Immature natural killer cell (primary cell): ENCODE measurements at regions not wholly inside any gene's neighbourhood (a gene's known extent, or its start where the extent isn't known, plus 50 kb on each side); places are given as distances from the start of the nearest gene placed in this dataset.
"Not testable (repeated sequence)": the region's sequence is repeated elsewhere in the genome, so short reads cannot be mapped to it uniquely, and the experiment has no call there.

ENCODE experiments used
- DNase-seq, 3 donors: peaks; one replicate each; pipeline ENCODE4 v3.0.0; 2022; ENCODE audit warnings: mixed read lengths in 1 of 3
- H3K27ac Mint-ChIP-seq, 6 donors: one replicate each; pipeline ENCODE4 v1.8.0; 2020; ENCODE audit warnings: mixed read lengths in 6 of 6, mild to moderate bottlenecking in 5 of 6, inconsistent platforms in 4 of 6, moderate library complexity in 3 of 6
- H3K27me3 Mint-ChIP-seq, 3 donors: one replicate each; pipeline ENCODE4 v1.8.0; 2020 to 2021; ENCODE audit warnings: low read depth in 3 of 3, mild to moderate bottlenecking in 3 of 3, mixed read lengths in 3 of 3, moderate library complexity in 3 of 3, inconsistent platforms in 1 of 3
- H3K36me3 Mint-ChIP-seq, 3 donors: one replicate each; pipeline ENCODE4 v1.8.0; 2020; ENCODE audit warnings: mixed read lengths in 3 of 3, inconsistent platforms in 2 of 3, mild to moderate bottlenecking in 2 of 3
- H3K4me1 Mint-ChIP-seq, 2 donors: one replicate each; pipeline ENCODE4 v1.8.0; 2020; ENCODE audit warnings: inconsistent platforms in 2 of 2, mild to moderate bottlenecking in 2 of 2, mixed read lengths in 2 of 2, moderate library complexity in 1 of 2
- H3K4me3 Mint-ChIP-seq, 5 donors: one replicate each; pipeline ENCODE4 v1.8.0; 2020; ENCODE audit warnings: mild to moderate bottlenecking in 5 of 5, mixed read lengths in 5 of 5, inconsistent platforms in 3 of 5, moderate library complexity in 3 of 5
- H3K9me3 Mint-ChIP-seq, 6 donors: one replicate each; pipeline ENCODE4 v1.8.0; 2020; ENCODE audit warnings: mild to moderate bottlenecking in 6 of 6, mixed read lengths in 6 of 6, inconsistent platforms in 4 of 6, moderate library complexity in 3 of 6

DNA sequence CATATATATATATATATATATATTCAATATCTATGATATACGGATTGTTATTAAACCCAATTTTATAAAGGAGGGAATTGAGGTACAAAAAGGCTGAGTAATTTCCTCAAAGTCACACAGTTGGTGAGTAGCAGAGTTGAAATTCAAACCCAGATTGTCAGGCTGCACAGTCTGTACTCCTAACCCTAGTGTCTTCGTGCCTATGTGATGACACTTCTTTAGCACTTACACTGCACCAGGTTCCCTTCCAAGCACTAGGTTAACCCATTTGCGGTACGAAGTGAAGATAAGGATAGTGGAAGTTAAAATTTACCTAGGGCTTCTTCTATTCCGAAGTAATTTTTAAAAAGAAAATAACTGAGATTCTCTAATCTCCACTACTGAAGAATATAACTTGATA lies 125.1 kb upstream of the TSPAN8 start:
- no peak overlapping the region for H3K4me3 Mint-ChIP-seq
- no peaks in the 10 kb centered on the region for H3K27me3 Mint-ChIP-seq
- no peak for DNase-seq
- peaks cover 0 to 15% (median 5%) of the 10 kb centered on the region in 6 donors for H3K9me3 Mint-ChIP-seq
- no peaks in the 10 kb centered on the region for H3K4me1 Mint-ChIP-seq
- H3K27ac Mint-ChIP-seq, result no peak overlapping the region
- no peaks in the 10 kb centered on the region for H3K36me3 Mint-ChIP-seq

GRCh38 chr12:71282020-71282419 lies 124.2 kb upstream of the TSPAN8 start:
- no peaks in the 10 kb centered on the region for H3K27me3 Mint-ChIP-seq
- no peak for DNase-seq

DNA sequence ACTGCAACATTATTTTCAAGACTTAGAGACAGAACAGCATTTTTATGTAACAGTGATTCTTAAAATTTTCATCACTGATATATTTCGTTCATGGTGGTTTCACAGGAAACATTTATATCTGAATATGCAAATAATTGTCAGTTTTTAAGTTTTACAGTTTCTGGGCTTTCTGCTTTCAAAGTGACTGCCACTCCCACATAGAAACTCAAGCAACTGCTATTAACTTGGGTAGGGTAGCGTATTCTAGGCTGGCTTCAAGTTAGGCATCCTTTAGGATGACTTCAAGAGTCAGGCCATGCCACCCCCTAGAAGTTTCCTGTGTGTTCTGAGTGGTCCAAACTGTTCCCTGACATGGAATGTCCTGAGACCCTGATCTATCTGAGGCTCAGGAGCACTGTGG lies 123.6 kb upstream of the TSPAN8 start:
- H3K9me3 Mint-ChIP-seq, result peaks cover 0 to 15% (median 2%) of the 10 kb centered on the region in 6 donors
- no peak overlapping the region for H3K4me3 Mint-ChIP-seq
- no peaks in the 10 kb centered on the region for H3K36me3 Mint-ChIP-seq
- DNase-seq, result no peak
- no peaks in the 10 kb centered on the region for H3K4me1 Mint-ChIP-seq
- no peak overlapping the region for H3K27ac Mint-ChIP-seq
- no peaks in the 10 kb centered on the region for H3K27me3 Mint-ChIP-seq

More at GRCh38 chr12:71282020-71282419, 124.2 kb upstream of the TSPAN8 start:
- Mint-ChIP-seq H3K4me1 (no peaks in the 10 kb centered on the region), H3K27ac (no peak overlapping the region), H3K9me3 (peaks cover 0 to 15% (median 2%) of the 10 kb centered on the region in 6 donors), H3K36me3 (no peaks in the 10 kb centered on the region), H3K4me3 (no peak overlapping the region)

- Mint-ChIP-seq H3K4me1 (no peaks in the 10 kb centered on the region), H3K36me3 (no peaks in the 10 kb centered on the region), H3K9me3 (peaks cover 0 to 6% (median 3%) of the 10 kb centered on the region in 6 donors), H3K27me3 (peaks cover 0 to 3% (median 0%) of the 10 kb centered on the region in 3 donors), H3K27ac (no peak overlapping the region), H3K4me3 (no peak overlapping the region)
- no peak for DNase-seq
Observed at GRCh38 chr12:71277866-71278265, 120.1 kb upstream of the TSPAN8 start.

- no peak for DNase-seq
- no peak overlapping the region for H3K4me3 Mint-ChIP-seq
- no peak overlapping the region for H3K27ac Mint-ChIP-seq
- no peaks in the 10 kb centered on the region for H3K4me1 Mint-ChIP-seq
- peaks cover 0 to 7% (median 4%) of the 10 kb centered on the region in 6 donors for H3K9me3 Mint-ChIP-seq
- peaks cover 0 to 3% (median 0%) of the 10 kb centered on the region in 3 donors for H3K27me3 Mint-ChIP-seq
- no peaks in the 10 kb centered on the region for H3K36me3 Mint-ChIP-seq
Observed at GRCh38 chr12:71276541-71276940, 118.7 kb upstream of the TSPAN8 start.

DNA sequence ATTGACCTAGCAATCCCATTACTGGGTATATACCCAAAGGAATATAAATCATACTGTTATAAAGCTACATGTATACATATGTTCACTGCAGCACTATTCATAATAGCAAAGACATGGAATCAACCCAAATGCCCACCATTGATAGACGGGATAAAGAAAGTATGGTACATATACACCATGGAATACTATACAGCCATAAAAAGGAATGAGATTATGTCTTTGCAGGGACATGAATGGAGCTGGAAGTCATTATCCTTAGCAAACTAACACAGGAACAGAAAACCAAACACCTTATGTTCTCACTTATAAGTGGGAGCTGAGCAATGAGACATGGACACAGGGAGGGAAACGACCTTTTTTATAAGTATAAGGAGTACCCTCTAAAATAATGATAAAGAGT lies 113.0 kb upstream of the TSPAN8 start:
- H3K4me1 Mint-ChIP-seq, H3K36me3 Mint-ChIP-seq, H3K27me3 Mint-ChIP-seq, H3K27ac Mint-ChIP-seq, H3K4me3 Mint-ChIP-seq, DNase-seq: not testable (repeated sequence)
- peaks cover 0 to 13% (median 3%) of the 10 kb centered on the region in 6 donors for H3K9me3 Mint-ChIP-seq

DNA sequence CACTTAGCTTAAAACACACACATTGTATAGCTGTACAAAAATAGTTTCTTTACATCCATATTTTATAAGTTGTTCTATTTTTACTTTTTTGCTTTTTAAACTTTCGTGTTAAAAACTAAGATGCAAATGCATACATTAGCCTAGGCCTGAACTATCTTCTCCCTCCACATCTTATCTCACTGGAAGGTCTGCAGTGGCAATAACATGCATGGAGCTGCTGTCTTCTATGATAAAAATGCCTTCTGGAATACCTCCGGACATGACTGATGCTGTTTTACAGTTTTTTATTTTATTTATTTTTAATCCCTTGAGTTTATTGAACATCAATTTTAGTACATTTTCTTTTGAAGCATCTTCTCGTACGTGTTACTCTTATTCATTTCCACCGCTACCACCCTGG lies 112.3 kb upstream of the TSPAN8 start:
- Mint-ChIP-seq H3K27ac (no peak overlapping the region), H3K9me3 (peaks cover 0 to 13% (median 3%) of the 10 kb centered on the region in 6 donors), H3K4me3 (no peak overlapping the region), H3K36me3 (no peaks in the 10 kb centered on the region), H3K27me3 (peaks cover 0 to 3% (median 0%) of the 10 kb centered on the region in 3 donors), H3K4me1 (no peaks in the 10 kb centered on the region)
- no peak for DNase-seq

DNA sequence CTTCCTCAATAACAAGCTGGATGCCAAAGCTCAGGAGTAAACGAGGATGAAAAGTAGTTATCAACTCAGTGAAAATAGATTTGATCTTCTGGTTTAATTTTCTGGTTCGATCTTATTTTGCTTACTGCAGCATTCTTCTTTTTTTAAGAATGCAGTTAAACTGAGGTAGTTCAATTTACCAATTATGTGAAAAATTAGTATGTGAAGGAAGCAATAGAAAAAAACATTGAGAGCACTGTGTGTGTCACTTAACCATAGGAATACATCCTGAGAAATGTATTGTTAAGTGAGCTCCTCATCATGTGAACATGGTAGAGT lies 111.4 kb upstream of the TSPAN8 start:
- peaks cover 0 to 3% (median 0%) of the 10 kb centered on the region in 3 donors for H3K27me3 Mint-ChIP-seq
- H3K4me3 Mint-ChIP-seq, result no peak overlapping the region
- no peaks in the 10 kb centered on the region for H3K36me3 Mint-ChIP-seq
- H3K9me3 Mint-ChIP-seq, result peaks cover 0 to 13% (median 3%) of the 10 kb centered on the region in 6 donors
- no peak overlapping the region for H3K27ac Mint-ChIP-seq
- no peaks in the 10 kb centered on the region for H3K4me1 Mint-ChIP-seq
- no peak for DNase-seq

DNA sequence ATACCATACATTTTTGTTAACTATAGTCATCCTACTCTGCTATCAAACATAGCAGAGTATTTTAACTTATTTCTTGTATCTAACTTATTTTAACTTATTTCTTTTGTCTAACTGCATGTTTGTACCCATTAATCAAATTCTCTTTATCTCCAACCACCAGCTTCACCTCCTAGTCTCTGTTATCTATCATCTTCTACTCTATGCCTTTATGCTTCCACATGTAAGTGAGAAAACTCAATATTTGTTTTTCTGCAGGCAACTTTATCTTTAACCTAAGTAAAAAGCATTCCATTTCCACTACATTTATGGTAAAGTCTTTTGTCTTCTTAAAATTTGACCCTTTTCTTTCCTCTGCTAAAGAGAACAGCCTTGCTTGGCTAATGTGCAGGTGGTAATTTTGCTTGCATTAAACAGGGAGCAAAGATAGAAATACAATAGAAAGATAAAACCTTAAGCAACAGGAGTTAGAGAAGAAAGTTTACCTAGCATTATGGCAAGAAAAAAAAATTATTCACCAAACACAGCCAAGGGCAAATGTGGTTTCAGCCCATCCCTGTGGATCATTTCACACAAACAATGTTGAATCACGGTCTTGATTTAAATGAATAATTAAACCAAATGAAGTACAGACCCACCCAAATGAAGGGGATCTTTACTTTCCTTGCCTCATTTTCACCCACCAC lies 110.9 kb upstream of the TSPAN8 start:
- H3K9me3 Mint-ChIP-seq, result peaks cover 0 to 13% (median 3%) of the 10 kb centered on the region in 6 donors
- no peaks in the 10 kb centered on the region for H3K36me3 Mint-ChIP-seq
- peaks cover 0 to 3% (median 0%) of the 10 kb centered on the region in 3 donors for H3K27me3 Mint-ChIP-seq
- no peaks in the 10 kb centered on the region for H3K4me1 Mint-ChIP-seq
- no peak overlapping the region for H3K27ac Mint-ChIP-seq
- no peak for DNase-seq
- no peak overlapping the region for H3K4me3 Mint-ChIP-seq

- no peak overlapping the region for H3K4me3 Mint-ChIP-seq
- peaks cover 0 to 3% (median 0%) of the 10 kb centered on the region in 3 donors for H3K27me3 Mint-ChIP-seq
- DNase-seq, result no peak
- peaks cover 0 to 22% (median 4%) of the 10 kb centered on the region in 6 donors for H3K9me3 Mint-ChIP-seq
- no peak overlapping the region for H3K27ac Mint-ChIP-seq
- H3K36me3 Mint-ChIP-seq, result no peaks in the 10 kb centered on the region
- H3K4me1 Mint-ChIP-seq, result no peaks in the 10 kb centered on the region
Observed at GRCh38 chr12:71266606-71267005, 108.8 kb upstream of the TSPAN8 start.

- H3K9me3 Mint-ChIP-seq, result peaks cover 0 to 22% (median 4%) of the 10 kb centered on the region in 6 donors
- not testable (repeated sequence) for H3K4me3 Mint-ChIP-seq, H3K27me3 Mint-ChIP-seq, DNase-seq, H3K36me3 Mint-ChIP-seq, H3K27ac Mint-ChIP-seq, H3K4me1 Mint-ChIP-seq
Observed at GRCh38 chr12:71265731-71266130, 107.9 kb upstream of the TSPAN8 start.

DNA sequence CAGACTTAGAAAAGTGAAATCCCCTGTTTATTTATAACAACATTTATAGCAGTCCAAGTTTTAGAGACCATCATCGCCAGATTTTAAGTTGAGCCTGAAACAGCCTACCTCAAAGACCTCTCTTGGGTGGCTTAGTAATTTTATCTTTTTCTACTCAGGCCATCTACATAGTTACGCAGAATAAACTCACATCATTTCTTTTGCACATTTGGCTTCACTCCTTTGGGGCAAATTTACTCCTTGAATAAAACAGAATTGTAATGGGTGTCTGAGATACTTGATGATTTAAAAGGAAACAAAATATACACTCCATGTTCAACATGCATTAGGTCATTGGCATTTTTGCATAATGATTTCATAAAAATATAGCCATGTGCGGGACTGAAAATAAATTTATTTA lies 104.7 kb upstream of the TSPAN8 start:
- Mint-ChIP-seq H3K27me3 (no peaks in the 10 kb centered on the region), H3K27ac (no peak overlapping the region), H3K4me3 (no peak overlapping the region), H3K36me3 (no peaks in the 10 kb centered on the region), H3K4me1 (no peaks in the 10 kb centered on the region), H3K9me3 (peaks cover 2 to 13% (median 5%) of the 10 kb centered on the region in 6 donors)
- no peak for DNase-seq

DNA sequence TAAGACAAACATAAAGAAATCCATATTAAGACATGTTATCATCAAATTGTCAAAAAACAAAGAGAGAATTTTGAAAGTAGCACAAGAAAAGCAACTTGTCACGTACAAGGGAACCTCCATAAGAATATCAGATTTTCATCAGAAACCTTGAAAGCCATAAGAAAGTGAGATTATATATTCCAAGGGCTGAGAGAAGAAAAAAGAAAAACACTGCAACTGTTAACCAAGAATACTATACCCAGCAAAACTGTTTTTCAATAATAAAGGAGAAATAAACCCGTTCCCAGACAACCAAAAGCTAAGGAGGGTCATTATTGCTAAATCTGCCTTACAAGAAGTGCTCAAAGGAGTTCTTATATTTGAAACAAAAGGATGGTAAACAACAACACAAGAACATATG lies 94.7 kb upstream of the TSPAN8 start:
- DNase-seq, result no peak
- peaks cover 0 to 10% (median 3%) of the 10 kb centered on the region in 3 donors for H3K36me3 Mint-ChIP-seq
- H3K27ac Mint-ChIP-seq, result no peak overlapping the region
- no peak overlapping the region for H3K4me3 Mint-ChIP-seq
- no peaks in the 10 kb centered on the region for H3K4me1 Mint-ChIP-seq
- H3K27me3 Mint-ChIP-seq, result peaks cover 0 to 8% (median 2%) of the 10 kb centered on the region in 3 donors
- peaks cover 2 to 53% (median 33%) of the 10 kb centered on the region in 6 donors for H3K9me3 Mint-ChIP-seq

DNA sequence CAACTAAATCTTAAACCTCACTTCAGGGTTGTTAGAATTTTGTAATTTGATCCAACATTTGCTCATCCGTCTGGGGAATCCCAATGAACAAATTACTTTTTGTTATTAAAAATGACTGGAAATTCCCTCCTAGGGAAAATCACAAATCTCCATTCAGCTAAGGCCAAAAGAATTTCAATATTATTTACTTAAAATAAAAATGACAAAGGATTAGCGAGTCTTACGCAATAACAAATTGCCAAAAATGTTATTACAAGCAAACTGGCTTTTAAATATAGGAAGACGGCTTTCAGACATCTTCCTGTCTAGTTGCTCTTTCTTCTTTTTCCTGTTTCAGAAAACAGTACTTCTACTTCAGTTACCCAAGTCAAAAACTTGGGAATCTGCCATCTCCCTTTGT lies 92.4 kb upstream of the TSPAN8 start:
- Mint-ChIP-seq H3K4me3 (no peak overlapping the region), H3K36me3 (peaks cover 0 to 10% (median 2%) of the 10 kb centered on the region in 3 donors), H3K4me1 (no peaks in the 10 kb centered on the region), H3K9me3 (peaks cover 4 to 42% (median 31%) of the 10 kb centered on the region in 6 donors), H3K27ac (no peak overlapping the region), H3K27me3 (peaks cover 0 to 5% (median 2%) of the 10 kb centered on the region in 3 donors)
- DNase-seq, result no peak

- DNase-seq, result no peak
- Mint-ChIP-seq H3K27ac (no peak overlapping the region), H3K27me3 (no peaks in the 10 kb centered on the region), H3K36me3 (no peaks in the 10 kb centered on the region), H3K4me3 (no peak overlapping the region), H3K4me1 (no peaks in the 10 kb centered on the region), H3K9me3 (peaks cover 0 to 16% (median 6%) of the 10 kb centered on the region in 6 donors)
Observed at GRCh38 chr12:71243370-71243769, 85.6 kb upstream of the TSPAN8 start.
